ENCODE measurements at regions not wholly inside any gene's neighbourhood (a gene's known extent, or its start where the extent isn't known, plus 50 kb on each side); places are given as distances from the start of the nearest gene placed in this dataset.

DNA sequence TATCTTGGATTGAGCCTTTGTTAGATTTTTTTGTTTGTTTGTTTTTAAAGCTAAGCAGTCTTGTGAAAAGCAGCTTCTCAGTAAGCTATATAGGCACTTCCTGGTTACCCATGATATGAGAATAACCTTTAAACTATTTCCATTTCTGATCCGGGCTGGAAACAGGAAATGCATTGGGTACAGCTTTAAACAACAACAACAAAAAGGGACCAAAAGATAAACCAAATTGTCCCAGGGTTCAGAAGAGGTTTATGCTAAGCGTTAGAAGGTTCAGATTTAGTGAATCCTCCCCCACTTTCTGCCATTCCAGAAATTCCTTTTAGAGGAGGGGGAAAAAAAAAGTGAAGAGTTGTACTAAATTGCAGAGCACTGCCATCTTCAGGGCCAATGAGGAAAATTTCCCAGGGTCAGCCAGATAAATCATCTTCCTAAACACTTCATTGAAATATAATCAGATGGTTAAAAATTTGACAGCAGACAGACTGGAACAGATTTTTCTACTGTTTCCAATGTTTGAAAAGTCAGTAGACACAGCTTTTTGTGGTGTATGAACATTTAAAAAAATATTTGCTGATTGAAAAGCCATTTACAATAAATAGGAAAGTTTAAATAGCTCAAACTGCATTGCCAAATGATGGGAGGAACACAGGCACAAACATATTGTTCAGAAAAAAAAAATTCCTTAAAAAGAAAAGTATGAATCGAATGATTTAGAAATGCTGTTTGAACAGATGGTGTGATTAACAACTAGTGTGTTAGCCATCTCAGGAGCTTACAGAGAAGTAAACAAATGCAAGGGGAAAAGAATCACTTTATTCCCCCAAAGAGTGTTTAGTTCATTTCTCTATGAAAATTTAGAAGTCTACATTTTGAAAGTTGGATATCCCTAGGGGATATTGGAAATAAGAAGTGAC lies 189.9 kb upstream of the TANK start:
- TF ChIP-seq, protein P1, sequence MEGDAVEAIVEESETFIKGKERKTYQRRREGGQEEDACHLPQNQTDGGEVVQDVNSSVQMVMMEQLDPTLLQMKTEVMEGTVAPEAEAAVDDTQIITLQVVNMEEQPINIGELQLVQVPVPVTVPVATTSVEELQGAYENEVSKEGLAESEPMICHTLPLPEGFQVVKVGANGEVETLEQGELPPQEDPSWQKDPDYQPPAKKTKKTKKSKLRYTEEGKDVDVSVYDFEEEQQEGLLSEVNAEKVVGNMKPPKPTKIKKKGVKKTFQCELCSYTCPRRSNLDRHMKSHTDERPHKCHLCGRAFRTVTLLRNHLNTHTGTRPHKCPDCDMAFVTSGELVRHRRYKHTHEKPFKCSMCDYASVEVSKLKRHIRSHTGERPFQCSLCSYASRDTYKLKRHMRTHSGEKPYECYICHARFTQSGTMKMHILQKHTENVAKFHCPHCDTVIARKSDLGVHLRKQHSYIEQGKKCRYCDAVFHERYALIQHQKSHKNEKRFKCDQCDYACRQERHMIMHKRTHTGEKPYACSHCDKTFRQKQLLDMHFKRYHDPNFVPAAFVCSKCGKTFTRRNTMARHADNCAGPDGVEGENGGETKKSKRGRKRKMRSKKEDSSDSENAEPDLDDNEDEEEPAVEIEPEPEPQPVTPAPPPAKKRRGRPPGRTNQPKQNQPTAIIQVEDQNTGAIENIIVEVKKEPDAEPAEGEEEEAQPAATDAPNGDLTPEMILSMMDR (conservative IDR thresholded peaks at IDR 0.05; ENCODE audit: low read depth, low read length): peak; percentile 82
- H3K4me3 ChIP-seq (ENCODE audit: low read depth, low read length): peak overlapping the region; percentile 28
- peak; percentile 92 for DNase-seq (ENCODE audit: low read depth)

DNA sequence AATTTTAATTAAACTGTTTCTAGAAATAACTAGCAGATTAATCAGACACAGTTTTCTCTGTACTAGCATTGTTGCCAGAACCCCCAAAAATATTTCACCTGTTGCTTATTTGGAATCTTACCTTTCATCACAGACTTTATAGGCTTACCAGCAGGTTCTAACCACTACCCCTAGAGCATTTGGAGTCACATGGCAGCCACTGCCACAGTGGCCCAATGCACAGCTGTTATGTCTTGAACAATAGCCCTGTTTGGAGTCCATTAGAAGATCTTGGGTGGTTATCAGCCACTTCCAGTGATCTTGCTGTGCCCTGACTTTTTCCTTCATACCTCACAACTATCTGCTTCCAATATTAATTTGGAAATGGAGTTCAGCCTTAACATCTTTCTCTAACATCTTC lies 186.2 kb upstream of the TANK start:
- TF ChIP-seq, protein P1 (conservative IDR thresholded peaks at IDR 0.05; ENCODE audit: low read depth, low read length): no peak
- no peak for DNase-seq (ENCODE audit: low read depth)
- no peak overlapping the region for H3K4me3 ChIP-seq (ENCODE audit: low read depth, low read length)

DNA sequence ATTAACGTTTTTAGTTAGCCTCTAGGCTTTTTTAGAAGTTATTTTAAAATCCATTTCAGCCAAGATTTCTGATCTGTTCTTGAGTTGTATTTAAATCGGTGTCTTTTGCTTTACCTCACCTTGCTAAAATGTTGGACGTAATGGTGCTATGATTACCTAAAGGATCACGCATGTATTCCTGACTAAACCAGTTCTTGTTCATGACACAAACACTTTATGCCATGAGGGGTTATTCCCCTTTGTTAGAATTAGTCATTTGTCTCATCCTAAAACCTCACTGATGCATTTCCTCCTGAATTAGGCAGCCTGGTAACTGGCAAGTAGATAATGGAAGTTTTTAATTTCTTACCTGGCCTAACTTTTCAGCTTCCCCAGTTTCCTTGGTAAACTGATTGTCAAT lies 185.4 kb upstream of the TANK start:
- TF ChIP-seq, protein P1 (conservative IDR thresholded peaks at IDR 0.05; ENCODE audit: low read depth, low read length): no peak
- no peak for DNase-seq (ENCODE audit: low read depth)
- no peak overlapping the region for H3K4me3 ChIP-seq (ENCODE audit: low read depth, low read length)

DNA sequence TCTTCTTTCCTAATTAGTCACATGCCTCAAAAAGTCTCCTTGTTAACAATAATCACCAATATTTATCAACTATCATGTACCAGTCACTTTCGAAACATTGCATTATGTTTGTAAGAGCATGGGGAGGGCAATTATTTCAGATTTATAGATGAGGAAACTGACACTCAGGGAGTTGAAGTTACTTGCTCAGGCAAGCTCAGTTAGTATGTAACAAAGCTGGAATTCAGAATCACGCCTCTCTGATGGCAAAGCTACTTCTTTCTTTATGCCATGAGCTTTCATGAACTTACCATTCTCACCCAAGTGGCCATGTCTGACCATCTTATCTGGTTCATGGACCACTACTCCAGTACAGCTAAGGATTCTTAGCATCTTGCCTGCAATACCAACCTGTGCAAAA lies 183.4 kb upstream of the TANK start:
- TF ChIP-seq, protein P1 (conservative IDR thresholded peaks at IDR 0.05; ENCODE audit: low read depth, low read length): no peak
- no peak for DNase-seq (ENCODE audit: low read depth)
- H3K4me3 ChIP-seq (ENCODE audit: low read depth, low read length): no peak overlapping the region

DNA sequence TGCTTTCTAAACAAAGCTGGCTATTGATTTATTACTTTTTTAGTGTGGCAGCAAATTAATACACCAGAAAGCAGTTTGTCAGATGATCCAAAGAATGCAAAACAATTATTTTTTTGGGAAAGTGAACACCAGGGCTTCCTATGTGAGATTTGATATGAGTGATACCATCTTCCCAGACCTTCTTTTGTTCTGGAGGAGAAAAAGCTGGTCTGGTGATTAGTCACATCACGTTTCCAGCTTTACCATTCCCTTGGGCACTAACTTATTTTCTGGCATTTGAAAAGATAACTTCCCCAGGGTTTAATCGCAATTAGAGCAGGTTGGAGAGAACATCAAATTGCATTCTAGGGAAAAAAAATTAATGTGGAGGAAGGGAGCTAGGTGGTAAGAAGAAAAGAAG lies 182.9 kb upstream of the TANK start:
- TF ChIP-seq, protein P1 (conservative IDR thresholded peaks at IDR 0.05; ENCODE audit: low read depth, low read length): no peak
- no peak for DNase-seq (ENCODE audit: low read depth)
- no peak overlapping the region for H3K4me3 ChIP-seq (ENCODE audit: low read depth, low read length)

DNA sequence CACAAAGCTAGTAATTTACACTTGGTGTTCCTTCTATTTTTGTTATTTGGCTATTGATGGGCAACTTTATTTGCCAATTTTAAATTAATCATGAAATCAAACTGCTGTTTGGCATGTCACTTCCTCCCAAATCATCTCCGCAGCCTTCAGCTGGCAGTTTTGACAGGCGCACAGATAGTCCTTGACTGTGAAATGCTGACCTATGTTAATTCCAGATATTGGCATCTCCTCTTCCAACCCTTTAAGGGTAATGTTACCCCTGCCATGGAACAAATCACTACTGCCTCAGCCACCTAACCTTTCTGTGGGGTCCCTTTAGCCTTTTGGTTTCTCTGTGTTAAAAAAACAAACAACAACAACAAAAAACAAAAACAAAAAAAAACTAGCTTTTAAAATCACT lies 182.4 kb upstream of the TANK start:
- H3K4me3 ChIP-seq (ENCODE audit: low read depth, low read length): no peak overlapping the region
- TF ChIP-seq, protein P1 (conservative IDR thresholded peaks at IDR 0.05; ENCODE audit: low read depth, low read length): no peak
- DNase-seq (ENCODE audit: low read depth): no peak

Measured in choroid plexus epithelial cell (primary cell).